OCI-LY7 (cell line): ENCODE measurements at regions not wholly inside any gene's neighbourhood (a gene's known extent, or its start where the extent isn't known, plus 50 kb on each side); places are given as distances from the start of the nearest gene placed in this dataset.

Experiments
- BruUV-seq: library from RNA; stranded (reverse); fragments of 400-500 nt; replicated peaks from 2 replicates; lab custom pipeline; 2021; lab: Mats Ljungman, UMichigan
- CTCF ChIA-PET: fragments of 300-600 bp; sonication (Branson Sonifier 250); formaldehyde crosslinking; loops from one replicate; lab custom pipeline; 2022; ENCODE audit warnings: antibody characterized with exemption; ENCODE audit not compliant: unreplicated experiment; lab: Charles Lee
- POLR2A ChIA-PET: fragments of 300-600 bp; sonication (Branson Sonifier 250); formaldehyde crosslinking; loops from one replicate; lab custom pipeline; 2022; ENCODE audit warnings: antibody characterized with exemption; lab: Charles Lee
- DNase-seq: peaks from one replicate; pipeline ENCODE4 v3.0.0-alpha.2; 2015; ENCODE audit warnings: low spot score
- H2AFZ ChIP-seq: fragments of 200-600 bp; sonication (generic), shearing (Covaris generic); 2 replicates; pipeline ENCODE4 v1.6.1; 2014; ENCODE audit warnings: mild to moderate bottlenecking, antibody characterized with exemption, low read length, moderate library complexity
- H3K27ac ChIP-seq: fragments of 200-600 bp; sonication (generic); 2 replicates; pipeline ENCODE4 v1.5.1; 2014; ENCODE audit warnings: mixed run types, low read depth, mild to moderate bottlenecking, moderate library complexity, low read length, inconsistent platforms; ENCODE audit not compliant: poor library complexity, severe bottlenecking
- H3K36me3 ChIP-seq: fragments of 200-600 bp; sonication (generic); 2 replicates; pipeline ENCODE4 v1.6.1; 2014; ENCODE audit warnings: mild to moderate bottlenecking, antibody characterized with exemption, low read length, moderate library complexity, mixed read lengths; ENCODE audit not compliant: insufficient read depth
- H3K4me1 ChIP-seq: fragments of 200-600 bp; sonication (generic); 2 replicates; pipeline ENCODE4 v1.5.1; 2014; ENCODE audit warnings: mild to moderate bottlenecking, low read length; ENCODE audit not compliant: insufficient read depth, poor library complexity, severe bottlenecking
- H3K4me2 ChIP-seq: fragments of 200-600 bp; sonication (generic); 2 replicates; pipeline ENCODE4 v1.6.1; 2014; ENCODE audit warnings: mild to moderate bottlenecking, low read length
- H3K4me3 ChIP-seq: fragments of 200-600 bp; sonication (generic); 2 replicates; pipeline ENCODE4 v1.5.1; 2014; ENCODE audit warnings: mild to moderate bottlenecking, low read depth, low read length; ENCODE audit not compliant: poor library complexity, severe bottlenecking
- H3K79me2 ChIP-seq: fragments of 200-600 bp; sonication (generic); 2 replicates; pipeline ENCODE4 v1.6.1; 2016; ENCODE audit warnings: low read depth, mild to moderate bottlenecking, low read length, moderate library complexity, mixed read lengths; ENCODE audit not compliant: insufficient read depth
- H3K9me2 ChIP-seq: fragments of 200-600 bp; sonication (generic); 2 replicates; pipeline ENCODE4 v1.6.1; 2016; ENCODE audit warnings: mild to moderate bottlenecking, low read length, mixed read lengths; ENCODE audit not compliant: insufficient read depth
- H3K9me3 ChIP-seq: fragments of 200-600 bp; sonication (generic); 2 replicates; pipeline ENCODE4 v1.6.1; 2014; ENCODE audit warnings: mild to moderate bottlenecking, mixed run types, low read length, mixed read lengths
- H4K20me1 ChIP-seq: fragments of 200-600 bp; sonication (generic); 2 replicates; pipeline ENCODE4 v1.6.1; 2014; ENCODE audit warnings: mild to moderate bottlenecking, antibody characterized with exemption, low read length, moderate library complexity, mixed read lengths; ENCODE audit not compliant: insufficient read depth
- CTCF ChIP-seq: fragments of 200-600 bp; sonication (generic); conservative IDR thresholded peaks from 2 replicates; pipeline ENCODE4 v1.5.1; 2014; ENCODE audit warnings: mild to moderate bottlenecking, antibody characterized with exemption, low read length, moderate library complexity, mixed read lengths
- EZH2phosphoT487 ChIP-seq: fragments of 200-600 bp; sonication (generic); IDR thresholded peaks from 2 replicates; pipeline ENCODE4 v1.6.1; 2018; ENCODE audit warnings: low read depth, borderline replicate concordance, mild to moderate bottlenecking, mixed run types, antibody characterized with exemption, low read length, moderate library complexity, mixed read lengths
- intact Hi-C: fragments of 100-400 bp; cut with micrococcal nuclease; formaldehyde crosslinking; loops from one replicate; pipeline ENCODE4 v1.10.0; 2022; ENCODE audit not compliant: unreplicated experiment

GRCh38 chr3:144809380-144809779, 837.8 kb downstream of the DIPK2A start:
- intact Hi-C loops, result no loop called here
- POLR2A ChIA-PET, result interaction anchor here (0.7 kb wide), 1 partner anchor 358 kb away, joined by 3 read pairs; no protein-coding TSS in a partner anchor
- no peaks in the 10 kb centered on the region for H3K79me2 ChIP-seq
- H3K27ac ChIP-seq, result no peak overlapping the region
- TF ChIP-seq CTCF (no peak), EZH2phosphoT487 (no peak)
- no peaks in the 10 kb centered on the region for H4K20me1 ChIP-seq
- CTCF ChIA-PET, result no interaction called here
- H3K4me3 ChIP-seq, result no peak overlapping the region
- no peak overlapping the region for H2AFZ ChIP-seq
- H3K9me3 ChIP-seq, result no peaks in the 10 kb centered on the region
- no TSS peak for BruUV-seq
- no peaks in the 10 kb centered on the region for H3K9me2 ChIP-seq
- no peaks in the 10 kb centered on the region for H3K36me3 ChIP-seq
- DNase-seq, result no peak
- H3K4me1 ChIP-seq, result no peaks in the 10 kb centered on the region
- no peak overlapping the region for H3K4me2 ChIP-seq

GRCh38 chr3:144810160-144810559, 838.5 kb downstream of the DIPK2A start:
- Histone ChIP-seq H3K4me3 (no peak overlapping the region), H4K20me1 (no peaks in the 10 kb centered on the region), H3K4me1 (no peaks in the 10 kb centered on the region), H3K4me2 (no peak overlapping the region), H3K36me3 (no peaks in the 10 kb centered on the region), H3K79me2 (no peaks in the 10 kb centered on the region), H3K9me2 (no peaks in the 10 kb centered on the region), H3K9me3 (no peaks in the 10 kb centered on the region), H2AFZ (no peak overlapping the region), H3K27ac (no peak overlapping the region)
- no peak for TF ChIP-seq EZH2phosphoT487
- no peak for TF ChIP-seq CTCF
- BruUV-seq, result no TSS peak
- DNase-seq, result no peak
- ChIA-PET CTCF (no interaction called here), POLR2A (no interaction called here)
- intact Hi-C loops, result no loop called here

- intact Hi-C loops, result no loop called here
- DNase-seq, result no peak
- Histone ChIP-seq H2AFZ (no peak overlapping the region), H3K9me2 (no peaks in the 10 kb centered on the region), H3K9me3 (no peaks in the 10 kb centered on the region), H3K79me2 (no peaks in the 10 kb centered on the region), H3K4me2 (no peak overlapping the region), H4K20me1 (no peaks in the 10 kb centered on the region), H3K4me3 (no peak overlapping the region), H3K36me3 (no peaks in the 10 kb centered on the region), H3K27ac (no peak overlapping the region), H3K4me1 (no peaks in the 10 kb centered on the region)
- BruUV-seq, result no TSS peak
- ChIA-PET POLR2A (no interaction called here), CTCF (no interaction called here)
- TF ChIP-seq CTCF (no peak), EZH2phosphoT487 (no peak)
These were observed 844.0 kb downstream of the DIPK2A start for GRCh38 chr3:144815655-144816054.
